ENCODE measurements at regions not wholly inside any gene's neighbourhood (a gene's known extent, or its start where the extent isn't known, plus 50 kb on each side); places are given as distances from the start of the nearest gene placed in this dataset.

- DNase-seq (ENCODE audit: low read depth), result no peak
- no peak for TF ChIP-seq CTCF (IDR thresholded peaks at IDR 0.05; ENCODE audit: insufficient read depth, low read depth, low read length, missing control alignments)
These were observed 354.6 kb upstream of the SATB1 start for GRCh38 chr3:18779704-18780103.

GRCh38 chr3:18778598-18778997 is 353.5 kb upstream of the SATB1 start:
- no peak overlapping the region for H3K4me3 ChIP-seq (ENCODE audit: low read length)
- no peak for TF ChIP-seq CTCF (IDR thresholded peaks at IDR 0.05; ENCODE audit: insufficient read depth, low read depth, low read length, missing control alignments)
- DNase-seq (ENCODE audit: low read depth), result no peak

More at GRCh38 chr3:18779704-18780103, 354.6 kb upstream of the SATB1 start:
- H3K4me3 ChIP-seq (ENCODE audit: low read length), result no peak overlapping the region

GRCh38 chr3:18778094-18778493 is 353.0 kb upstream of the SATB1 start:
- no peak for TF ChIP-seq CTCF (IDR thresholded peaks at IDR 0.05; ENCODE audit: insufficient read depth, low read depth, low read length, missing control alignments)
- no peak for DNase-seq (ENCODE audit: low read depth)
- H3K4me3 ChIP-seq (ENCODE audit: low read length), result no peak overlapping the region

- TF ChIP-seq CTCF (IDR thresholded peaks at IDR 0.05; ENCODE audit: insufficient read depth, low read depth, low read length, missing control alignments), result no peak
- H3K4me3 ChIP-seq (ENCODE audit: low read length), result no peak overlapping the region
- no peak for DNase-seq (ENCODE audit: low read depth)
These were observed 350.4 kb upstream of the SATB1 start for GRCh38 chr3:18775501-18775900.

- peak; percentile 1 for DNase-seq (ENCODE audit: low read depth)
- TF ChIP-seq CTCF (IDR thresholded peaks at IDR 0.05; ENCODE audit: insufficient read depth, low read depth, low read length, missing control alignments), result no peak
- H3K4me3 ChIP-seq (ENCODE audit: low read length), result no peak overlapping the region
These were observed 349.4 kb upstream of the SATB1 start for GRCh38 chr3:18774319-18775088.

GRCh38 chr3:18772699-18773305 is 347.7 kb upstream of the SATB1 start:
- no peak for DNase-seq (ENCODE audit: low read depth)
- TF ChIP-seq CTCF (IDR thresholded peaks at IDR 0.05; ENCODE audit: insufficient read depth, low read depth, low read length, missing control alignments), result no peak
- no peak overlapping the region for H3K4me3 ChIP-seq (ENCODE audit: low read length)

Data from epithelial cell of esophagus (primary cell).